ENCODE measurements at regions not wholly inside any gene's neighbourhood (a gene's known extent, or its start where the extent isn't known, plus 50 kb on each side); places are given as distances from the start of the nearest gene placed in this dataset.

GRCh38 chr2:200752332-200752731 is 59.4 kb upstream of the BZW1 start:
- Histone ChIP-seq H2AFZ (ENCODE audit: low read depth, low read length) (no peak overlapping the region), H3K4me2 (ENCODE audit: insufficient read depth, low read length) (no peak overlapping the region), H3K27ac (ENCODE audit: insufficient read depth, low read depth, low read length) (no peak overlapping the region), H3K9me1 (replicated peaks; ENCODE audit: control insufficient read depth, extremely low read depth, insufficient read depth, low read length) (no peaks in the 10 kb centered on the region), H3K9ac (replicated peaks; ENCODE audit: extremely low read depth, insufficient read depth, low read length) (no peak overlapping the region), H4K20me1 (replicated peaks; ENCODE audit: control insufficient read depth, extremely low read depth, insufficient read depth, low read length) (no peaks in the 10 kb centered on the region), H3K27me3 (ENCODE audit: control insufficient read depth in 2 of 2, insufficient read depth in 2 of 2, low read length in 2 of 2) (no peaks in the 10 kb centered on the region), H3K4me3 (replicated peaks in 1 of 3; ENCODE audit: insufficient read depth in 1 of 3, low read depth in 1 of 3, low read length in 3 of 3) (no peak overlapping the region), H3K4me1 (ENCODE audit: control insufficient read depth, extremely low read depth, insufficient read depth, low read length) (peaks cover 24% of the 10 kb centered on the region), H3K36me3 (ENCODE audit: control insufficient read depth in 2 of 2, extremely low read depth in 1 of 2, insufficient read depth in 2 of 2, low read length in 2 of 2) (no peaks in the 10 kb centered on the region), H3K9me3 (replicated peaks; ENCODE audit: control insufficient read depth, insufficient read depth, low read length) (no peaks in the 10 kb centered on the region), H3K79me2 (ENCODE audit: control insufficient read depth, insufficient read depth, low read length) (no peaks in the 10 kb centered on the region)
- ChIA-PET POLR2A (no interaction called here), CTCF (interaction anchor here (3.5 kb wide), 1 partner anchor 13 kb away, joined by 11 read pairs; no protein-coding TSS in a partner anchor)
- BruUV-seq (replicated peaks) = no TSS peak
- FAIRE-seq (no peak), DNase-seq (ENCODE audit: low read depth, low spot score) (no peak)
- no peak for TF ChIP-seq POLR2A (IDR thresholded peaks at IDR 0.05; ENCODE audit: low read depth, low read length)
- no peak for TF ChIP-seq FOS (IDR thresholded peaks at IDR 0.05; ENCODE audit: borderline replicate concordance, insufficient read depth, low read length)
- TF ChIP-seq CTCF (IDR thresholded peaks at IDR 0.05; ENCODE audit: extremely low read depth in 1 of 2, insufficient read depth in 1 of 2, low read depth in 1 of 2, low read length in 2 of 2) = no peak
- no peak for TF ChIP-seq GATA2 (IDR thresholded peaks at IDR 0.05; ENCODE audit: insufficient read depth, insufficient read length, low read depth, low read length)
- no peak for TF ChIP-seq EZH2 (IDR thresholded peaks at IDR 0.05; ENCODE audit: borderline replicate concordance, low read depth, low read length, severe bottlenecking)
- intact Hi-C loops (cut with micrococcal nuclease) (no loop called here), dilution Hi-C loops (cut with MboI; ENCODE audit: extremely low pct_ligation_motif_present, low sequenced_read_pairs) (no loop called here)

- Histone ChIP-seq H3K9me3 (replicated peaks; ENCODE audit: control insufficient read depth, insufficient read depth, low read length) (no peaks in the 10 kb centered on the region), H3K79me2 (ENCODE audit: control insufficient read depth, insufficient read depth, low read length) (no peaks in the 10 kb centered on the region), H3K4me3 (replicated peaks in 1 of 3; ENCODE audit: insufficient read depth in 1 of 3, low read depth in 1 of 3, low read length in 3 of 3) (no peak overlapping the region), H2AFZ (ENCODE audit: low read depth, low read length) (no peak overlapping the region), H3K4me2 (ENCODE audit: insufficient read depth, low read length) (no peak overlapping the region), H3K27me3 (ENCODE audit: control insufficient read depth in 2 of 2, insufficient read depth in 2 of 2, low read length in 2 of 2) (no peaks in the 10 kb centered on the region), H3K36me3 (ENCODE audit: control insufficient read depth in 2 of 2, extremely low read depth in 1 of 2, insufficient read depth in 2 of 2, low read length in 2 of 2) (no peaks in the 10 kb centered on the region), H3K9ac (replicated peaks; ENCODE audit: extremely low read depth, insufficient read depth, low read length) (no peak overlapping the region), H3K27ac (ENCODE audit: insufficient read depth, low read depth, low read length) (no peak overlapping the region), H3K9me1 (replicated peaks; ENCODE audit: control insufficient read depth, extremely low read depth, insufficient read depth, low read length) (no peaks in the 10 kb centered on the region), H4K20me1 (replicated peaks; ENCODE audit: control insufficient read depth, extremely low read depth, insufficient read depth, low read length) (no peaks in the 10 kb centered on the region), H3K4me1 (ENCODE audit: control insufficient read depth, extremely low read depth, insufficient read depth, low read length) (peaks cover 27% of the 10 kb centered on the region)
- FAIRE-seq (no peak), DNase-seq (ENCODE audit: low read depth, low spot score) (no peak)
- CTCF ChIA-PET = no interaction called here
- dilution Hi-C loops (cut with MboI; ENCODE audit: extremely low pct_ligation_motif_present, low sequenced_read_pairs) = no loop called here
- intact Hi-C loops (cut with micrococcal nuclease) = no loop called here
- BruUV-seq (replicated peaks) = no TSS peak
- TF ChIP-seq JUN (IDR thresholded peaks at IDR 0.05; ENCODE audit: borderline replicate concordance, insufficient read depth, insufficient read length, low read depth) (no peak), POLR2AphosphoS5 (IDR thresholded peaks at IDR 0.05; ENCODE audit: insufficient read depth, low read depth, low read length) (no peak), CTCF (IDR thresholded peaks at IDR 0.05; ENCODE audit: extremely low read depth in 1 of 2, insufficient read depth in 1 of 2, low read depth in 1 of 2, low read length in 2 of 2) (no peak)
- POLR2A ChIA-PET = no interaction called here
Measured at GRCh38 chr2:200752835-200753234, 58.9 kb upstream of the BZW1 start.

Data from endothelial cell of umbilical vein (primary cell).